Fibroblast of skin of back (primary cell): ENCODE measurements at regions not wholly inside any gene's neighbourhood (a gene's known extent, or its start where the extent isn't known, plus 50 kb on each side); places are given as distances from the start of the nearest gene placed in this dataset.
A peak's percentile ranks its signal among the peaks of the same experiment; 100 is the strongest.
"Not testable (repeated sequence)": the region's sequence is repeated elsewhere in the genome, so short reads cannot be mapped to it uniquely, and the experiment has no call there.

ENCODE experiments used
- DNase-seq: peaks from one replicate; pipeline ENCODE4 v3.0.0-alpha.2; 2013

DNA sequence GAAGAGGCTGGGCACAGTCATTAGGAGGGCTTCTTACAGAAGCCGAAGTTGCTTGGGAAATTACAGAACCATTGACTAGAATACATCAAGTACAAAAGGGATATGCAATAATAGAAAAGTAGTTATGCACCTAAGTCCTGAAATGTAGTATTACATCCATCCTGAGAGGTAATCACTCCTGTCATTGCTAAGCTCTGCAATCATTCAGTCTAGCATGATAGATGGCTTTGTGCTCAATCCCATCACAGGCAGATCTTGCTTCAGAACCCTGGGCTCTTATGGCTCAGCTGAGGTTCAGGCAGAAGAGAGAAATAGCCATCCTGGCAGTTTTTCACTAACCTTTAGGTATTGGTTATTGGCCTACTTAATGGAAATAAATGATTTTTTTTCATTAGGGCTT lies 231.7 kb upstream of the AFF2 start:
- DNase-seq = no peak

GRCh38 chrX:148269513-148269912 lies 230.9 kb upstream of the AFF2 start:
- no peak for DNase-seq

DNA sequence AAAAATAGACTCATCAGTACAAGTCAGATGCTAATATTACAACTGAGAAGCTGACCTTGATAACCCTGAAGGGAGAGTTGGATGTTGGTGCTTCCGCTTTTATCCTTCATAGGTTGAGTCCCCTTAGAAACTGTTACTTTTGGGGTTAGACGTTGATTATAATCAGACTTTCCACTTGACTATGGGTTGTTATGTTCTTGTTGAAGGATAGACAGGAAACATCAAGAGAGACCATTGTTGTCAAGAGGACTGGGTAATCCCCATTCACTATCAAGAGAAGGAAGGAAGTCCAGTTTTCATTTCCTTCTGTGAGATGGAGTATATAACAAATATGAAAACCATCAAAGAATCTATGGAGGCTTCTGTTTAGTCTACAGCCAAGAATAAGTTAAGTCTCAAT lies 229.9 kb upstream of the AFF2 start:
- DNase-seq = no peak

GRCh38 chrX:148271263-148271662 lies 229.2 kb upstream of the AFF2 start:
- no peak for DNase-seq

DNA sequence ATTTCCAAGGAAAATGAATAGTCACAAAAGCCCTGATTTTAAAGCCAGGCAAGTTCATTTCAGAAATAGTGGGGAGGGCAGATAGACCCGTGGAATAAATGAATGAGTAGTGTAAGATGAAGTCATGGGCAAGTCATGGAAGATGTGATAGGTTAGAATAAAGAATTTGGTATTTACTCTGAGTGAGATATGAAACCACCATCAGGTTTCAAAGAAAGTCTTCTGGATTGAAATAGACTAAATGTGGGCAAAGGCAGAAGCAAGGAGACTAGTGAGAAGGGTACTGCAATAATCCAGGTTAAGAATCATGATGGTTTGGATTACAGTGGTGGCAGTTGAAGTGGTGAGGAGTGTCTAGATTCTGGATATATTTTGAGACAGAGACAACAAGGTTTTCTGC lies 218.5 kb upstream of the AFF2 start:
- no peak for DNase-seq

DNA sequence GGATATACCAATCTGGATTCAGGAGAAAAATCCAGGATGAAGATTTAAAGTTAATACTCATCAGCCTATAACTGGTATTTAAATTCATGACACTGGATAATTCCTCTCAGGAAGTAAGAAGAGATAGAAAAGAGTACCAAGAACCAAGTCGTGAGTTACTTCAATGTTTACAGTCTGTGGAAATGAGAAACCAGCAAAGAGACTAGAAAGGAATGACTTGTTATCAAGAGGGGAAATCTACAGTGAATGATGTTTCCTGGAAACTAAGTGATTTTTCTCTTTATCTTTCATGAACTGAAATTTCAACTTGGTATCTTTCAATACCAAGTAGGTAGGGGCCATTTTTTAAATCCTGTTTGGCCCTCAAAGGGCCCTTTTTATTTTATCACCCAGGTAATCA lies 217.9 kb upstream of the AFF2 start:
- DNase-seq = no peak

GRCh38 chrX:148284056-148284455 lies 216.4 kb upstream of the AFF2 start:
- no peak for DNase-seq

- DNase-seq = no peak
Observed at GRCh38 chrX:148284821-148285220, 215.6 kb upstream of the AFF2 start.

DNA sequence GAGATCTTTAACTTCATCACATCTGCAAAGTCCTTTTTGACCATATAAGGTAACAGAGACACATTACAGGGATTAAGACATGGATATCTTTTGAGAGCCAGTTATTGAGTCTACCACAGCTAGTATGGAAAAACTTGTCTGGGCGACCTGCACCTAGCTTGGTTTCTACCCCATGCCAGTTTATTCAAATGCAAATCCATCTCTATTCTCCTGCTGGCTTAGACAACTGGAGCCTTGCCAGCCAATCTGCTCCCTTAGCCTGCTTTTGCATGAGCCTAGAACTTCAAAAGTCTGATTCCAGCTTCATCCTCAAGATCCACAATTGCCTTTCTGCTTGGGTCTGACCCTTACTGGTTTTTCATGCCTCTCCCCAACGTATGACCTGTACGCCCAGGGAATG lies 212.0 kb upstream of the AFF2 start:
- no peak for DNase-seq

GRCh38 chrX:148290041-148290440 lies 210.4 kb upstream of the AFF2 start:
- DNase-seq = no peak

DNA sequence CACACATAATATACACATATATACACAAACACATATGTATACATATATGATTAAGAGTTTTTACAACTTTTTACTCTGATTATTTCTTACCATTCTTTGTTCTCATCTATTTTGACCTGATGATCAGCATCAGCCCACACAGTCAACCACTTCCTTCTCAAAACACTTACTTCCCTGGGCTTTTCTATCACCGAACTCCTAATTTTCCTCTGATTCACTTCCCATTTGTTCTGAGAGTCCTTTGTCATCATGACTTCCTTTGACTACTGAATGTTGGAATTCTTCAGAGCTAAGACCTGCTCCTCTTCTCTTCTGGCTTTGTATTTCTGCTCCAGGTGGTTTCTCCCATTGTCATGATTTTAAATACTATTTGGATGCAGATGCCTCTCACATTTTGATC lies 209.5 kb upstream of the AFF2 start:
- no peak for DNase-seq

- peak; percentile 38 for DNase-seq
Observed at GRCh38 chrX:148298737-148299136, 201.7 kb upstream of the AFF2 start.

DNA sequence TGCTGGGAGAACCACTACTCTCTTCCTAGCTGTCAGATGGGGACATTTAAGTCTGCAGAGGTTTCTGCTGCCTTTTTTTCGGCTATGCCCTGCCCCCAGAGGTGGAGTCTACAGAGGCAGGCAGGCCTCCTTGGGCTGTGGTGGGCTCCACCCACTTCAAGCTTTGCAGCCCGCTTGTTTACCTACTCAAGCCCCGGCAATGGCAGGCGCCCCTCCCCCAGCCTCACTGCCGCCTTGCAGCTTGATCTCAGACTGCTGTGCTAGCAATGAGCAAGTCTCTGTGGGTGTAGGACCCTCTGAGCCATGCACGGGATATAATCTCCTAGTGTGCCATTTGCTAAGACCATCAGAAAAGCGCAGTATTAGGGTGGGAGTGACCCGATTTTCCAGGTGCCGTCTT lies 195.2 kb upstream of the AFF2 start:
- not testable (repeated sequence) for DNase-seq

DNA sequence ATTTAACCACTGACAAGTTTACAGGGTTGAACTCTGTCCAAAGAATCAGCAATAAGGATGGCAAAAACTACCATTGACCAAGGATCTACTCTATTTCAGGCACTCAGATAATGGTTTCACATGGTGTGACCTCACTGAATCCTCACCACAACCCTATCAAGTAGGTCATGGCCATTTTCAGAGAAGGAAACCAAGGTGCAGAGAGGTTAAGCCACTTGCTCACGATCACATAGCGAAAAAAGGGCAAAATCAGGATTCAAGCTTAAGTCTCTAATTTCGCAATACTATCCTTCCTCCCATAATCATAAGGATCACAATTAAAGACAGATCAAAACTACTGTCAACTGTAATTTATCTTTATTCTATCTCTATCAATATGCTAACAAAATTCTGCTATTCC lies 191.0 kb upstream of the AFF2 start:
- DNase-seq = no peak

- no peak for DNase-seq
Observed at GRCh38 chrX:148310426-148311165, 189.8 kb upstream of the AFF2 start.

- DNase-seq = no peak
Observed at GRCh38 chrX:148311544-148311943, 188.9 kb upstream of the AFF2 start.

DNA sequence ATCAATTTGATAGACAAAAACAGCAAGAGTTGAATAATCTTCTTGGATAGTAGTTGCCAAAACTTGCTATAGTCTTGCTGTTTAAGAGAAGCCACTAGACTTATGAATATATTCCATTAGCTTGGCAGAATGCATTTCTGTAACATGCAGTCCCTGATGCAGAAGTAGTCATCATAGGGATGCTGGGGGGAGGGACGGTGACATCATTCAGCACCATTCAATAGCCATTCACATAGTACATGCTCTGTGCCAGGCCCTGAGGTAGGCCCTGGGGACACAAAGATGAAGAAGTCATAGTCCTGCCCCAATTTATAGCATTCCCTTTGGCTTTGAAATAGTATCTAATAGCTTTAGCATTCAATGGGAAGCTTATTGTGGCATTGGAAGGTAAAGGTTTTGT lies 185.5 kb upstream of the AFF2 start:
- no peak for DNase-seq

DNA sequence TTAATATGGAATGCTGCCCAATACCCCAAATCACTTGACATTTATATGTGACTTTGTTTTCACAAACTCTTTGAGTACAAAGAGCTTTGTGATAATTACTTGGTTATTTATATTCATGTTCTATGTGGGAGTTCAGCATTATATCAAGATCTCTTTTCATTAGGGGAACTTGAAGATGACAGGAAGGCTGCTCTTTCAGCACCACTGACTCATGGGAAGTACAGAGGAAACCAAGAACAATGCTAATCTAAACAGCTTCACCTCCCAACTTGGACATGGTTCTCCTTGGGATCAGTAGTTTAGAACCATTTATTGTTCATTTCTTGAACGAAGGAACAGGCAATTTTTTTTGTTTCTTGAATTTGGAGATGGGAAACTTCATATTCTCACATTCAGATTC lies 184.0 kb upstream of the AFF2 start:
- DNase-seq = no peak

- no peak for DNase-seq
Observed at GRCh38 chrX:148322906-148323305, 177.5 kb upstream of the AFF2 start.

GRCh38 chrX:148333989-148334388 lies 166.4 kb upstream of the AFF2 start:
- DNase-seq = no peak

- no peak for DNase-seq
Observed at GRCh38 chrX:148337873-148338272, 162.5 kb upstream of the AFF2 start.

DNA sequence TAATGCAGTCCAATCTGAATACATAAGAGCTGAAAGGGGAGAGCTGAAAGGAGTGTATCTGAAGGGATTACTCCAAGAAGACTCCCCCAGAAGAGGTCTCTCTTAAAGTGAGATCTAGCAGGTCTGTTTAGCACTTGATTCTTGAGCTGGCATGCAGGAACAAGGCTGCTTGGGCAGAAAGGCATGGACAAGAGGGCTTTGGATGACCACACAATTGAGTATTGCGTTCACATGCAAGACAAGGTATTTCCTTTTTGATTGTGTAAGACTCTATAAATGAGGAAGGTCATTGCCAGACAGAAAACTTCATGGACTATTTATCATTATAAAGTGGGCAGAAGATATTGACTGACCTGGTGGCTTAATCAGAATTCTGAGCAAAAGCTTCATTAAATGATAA lies 145.5 kb upstream of the AFF2 start:
- no peak for DNase-seq

DNA sequence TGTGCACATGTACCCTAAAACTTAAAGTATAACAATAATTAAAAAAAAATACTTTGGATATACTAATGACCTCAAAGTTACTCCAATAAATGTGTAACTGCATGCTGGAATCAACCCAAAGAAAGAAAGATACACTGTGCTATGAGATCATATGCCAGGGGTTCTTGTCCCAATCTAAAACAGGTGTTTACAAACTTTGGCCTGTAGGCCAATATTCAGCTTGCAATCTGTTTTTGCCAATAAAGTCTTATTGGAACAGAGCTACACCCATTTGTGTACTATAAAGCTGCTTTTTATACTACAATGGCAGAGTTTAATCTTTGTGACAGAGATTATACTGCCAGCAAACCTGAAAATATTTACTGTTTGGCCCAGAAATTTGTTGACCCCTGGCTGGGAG lies 138.8 kb upstream of the AFF2 start:
- no peak for DNase-seq

GRCh38 chrX:148363471-148364235 lies 136.8 kb upstream of the AFF2 start:
- DNase-seq = no peak
